ENCODE measurements at regions not wholly inside any gene's neighbourhood (a gene's known extent, or its start where the extent isn't known, plus 50 kb on each side); places are given as distances from the start of the nearest gene placed in this dataset.

DNA sequence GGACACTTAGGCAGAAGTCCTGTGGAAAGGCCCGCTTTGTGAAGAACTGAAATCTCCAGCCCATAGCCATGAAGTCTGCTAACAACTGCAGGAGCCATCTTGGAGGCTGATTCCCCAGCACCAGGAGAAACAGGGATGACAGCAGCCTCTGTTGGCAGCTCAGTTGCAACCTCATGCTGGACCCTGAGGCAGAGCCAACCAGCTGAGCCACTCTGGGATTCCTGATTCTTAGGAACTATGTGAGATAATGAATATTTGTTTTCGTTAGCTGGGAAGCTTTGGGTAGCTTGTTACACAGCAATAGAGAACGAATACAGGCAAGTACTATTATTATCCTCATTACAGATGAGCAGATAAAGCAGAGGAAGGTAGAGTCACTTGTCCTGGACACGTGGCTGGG lies 210.5 kb upstream of the ANKH start:
- no peak for DNase-seq

DNA sequence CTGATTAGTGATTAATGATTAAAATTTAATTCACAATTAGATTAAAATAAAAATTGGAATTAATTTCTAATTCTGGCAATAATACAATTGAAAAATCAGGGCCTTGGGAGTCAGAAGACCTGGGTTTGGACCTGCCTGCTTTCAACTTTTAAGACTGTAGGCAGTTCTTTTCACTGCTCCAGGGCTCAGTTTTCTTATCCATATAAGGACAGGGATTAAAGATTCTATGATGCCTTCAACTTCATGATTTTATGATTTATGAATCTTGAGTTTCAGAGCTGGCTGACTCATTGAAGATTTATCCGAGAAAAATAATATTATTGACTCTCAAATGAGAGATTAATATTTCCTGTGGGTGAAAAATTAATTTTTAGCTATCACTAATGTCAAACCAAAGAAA lies 208.6 kb upstream of the ANKH start:
- no peak for DNase-seq

DNA sequence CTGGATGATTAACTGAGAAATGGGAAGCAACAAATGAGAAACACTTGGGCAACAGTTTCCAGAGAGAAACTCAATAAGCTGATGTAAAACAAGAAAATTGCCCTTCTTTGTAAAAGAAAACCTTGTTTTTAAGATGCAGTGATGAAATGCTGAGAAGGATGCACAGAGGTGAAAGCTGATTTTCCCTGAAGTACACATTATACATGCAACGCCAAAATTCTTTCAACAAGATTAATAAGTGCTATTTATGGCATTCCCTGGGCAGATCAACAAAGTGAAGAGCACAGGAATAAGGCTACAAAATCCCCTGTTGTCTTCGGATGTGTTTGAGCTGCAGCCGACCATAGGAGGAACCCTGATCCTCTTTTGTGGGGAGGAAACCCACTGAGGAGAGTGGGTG lies 208.0 kb upstream of the ANKH start:
- no peak for DNase-seq

- no peak for DNase-seq
Measured at GRCh38 chr5:15074651-15075050, 203.1 kb upstream of the ANKH start.

- no peak for DNase-seq
Measured at GRCh38 chr5:15073453-15073852, 201.9 kb upstream of the ANKH start.

DNA sequence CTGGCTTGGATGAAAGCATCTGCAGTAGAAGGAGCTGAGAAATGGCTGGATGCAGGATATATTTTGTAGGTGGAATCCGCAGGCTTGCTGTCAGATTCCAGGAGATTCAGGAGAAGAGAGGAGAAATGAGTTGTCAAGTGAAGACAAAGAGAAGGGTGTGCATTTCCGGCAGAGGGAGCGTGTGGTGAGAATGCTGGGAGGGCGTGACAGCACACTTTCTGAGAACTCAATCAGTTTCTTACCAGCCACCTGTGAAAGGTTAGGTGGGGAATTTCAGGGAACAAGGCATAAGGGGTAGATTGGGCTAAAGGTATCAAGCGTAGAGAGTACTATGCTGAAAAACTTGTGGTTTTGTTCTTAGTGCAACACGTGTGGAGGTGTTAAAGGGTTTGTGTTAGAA lies 199.3 kb upstream of the ANKH start:
- DNase-seq = no peak

- no peak for DNase-seq
Measured at GRCh38 chr5:15069407-15069905, 197.9 kb upstream of the ANKH start.

- DNase-seq = no peak
Measured at GRCh38 chr5:15065091-15065490, 193.5 kb upstream of the ANKH start.

- no peak for DNase-seq
Measured at GRCh38 chr5:15064396-15064795, 192.8 kb upstream of the ANKH start.

DNA sequence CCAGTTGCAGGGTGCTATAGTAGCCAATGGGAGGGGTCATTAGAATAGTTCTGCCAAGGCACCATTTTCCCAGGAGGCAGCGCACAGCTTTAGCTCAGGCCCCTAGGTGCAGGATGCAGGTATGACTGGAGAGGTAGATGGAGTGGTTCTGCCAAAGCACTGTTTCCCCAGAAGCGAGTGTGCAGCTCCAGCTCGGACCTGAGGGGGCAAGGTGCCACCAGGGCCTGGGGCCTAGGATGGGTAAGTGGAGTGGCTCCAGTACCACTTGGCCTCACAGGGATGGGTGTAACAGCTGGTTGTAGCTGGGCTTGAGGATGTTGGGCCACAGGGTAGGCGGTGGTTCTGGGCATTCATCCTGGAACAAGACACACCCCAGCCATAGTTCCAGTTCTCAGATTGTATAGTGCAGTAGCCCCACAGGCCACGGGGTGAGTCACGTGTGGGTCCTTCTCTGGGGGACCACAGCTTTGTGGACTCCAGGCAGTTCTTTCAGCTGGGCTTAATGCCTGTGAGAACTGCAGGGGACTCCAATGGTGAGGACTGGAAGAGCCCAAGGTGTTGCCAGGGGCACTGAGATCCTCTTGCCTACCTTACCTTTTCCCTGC lies 185.5 kb upstream of the ANKH start:
- DNase-seq = no peak

DNA sequence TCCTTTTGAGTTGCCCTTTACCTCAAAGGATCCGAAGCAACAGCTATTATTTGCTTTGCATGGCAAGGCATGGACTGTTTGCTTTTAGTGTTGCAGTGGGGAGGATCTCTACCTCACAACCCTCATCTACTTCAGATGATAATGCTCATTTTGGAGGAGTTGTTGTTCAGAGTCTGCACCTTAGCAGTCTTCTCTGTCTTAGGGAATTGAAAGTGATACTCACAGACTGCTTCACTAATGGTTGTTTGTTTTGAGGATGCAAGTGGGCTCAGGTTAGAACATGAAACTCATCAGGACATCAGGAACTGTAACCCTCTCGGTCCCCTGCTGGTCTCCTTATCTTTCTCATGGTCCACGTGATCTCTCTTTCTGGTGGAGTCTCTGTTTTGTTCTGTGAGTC lies 172.9 kb upstream of the ANKH start:
- no peak for DNase-seq

GRCh38 chr5:15037247-15037908 lies 165.8 kb upstream of the ANKH start:
- DNase-seq = no peak

DNA sequence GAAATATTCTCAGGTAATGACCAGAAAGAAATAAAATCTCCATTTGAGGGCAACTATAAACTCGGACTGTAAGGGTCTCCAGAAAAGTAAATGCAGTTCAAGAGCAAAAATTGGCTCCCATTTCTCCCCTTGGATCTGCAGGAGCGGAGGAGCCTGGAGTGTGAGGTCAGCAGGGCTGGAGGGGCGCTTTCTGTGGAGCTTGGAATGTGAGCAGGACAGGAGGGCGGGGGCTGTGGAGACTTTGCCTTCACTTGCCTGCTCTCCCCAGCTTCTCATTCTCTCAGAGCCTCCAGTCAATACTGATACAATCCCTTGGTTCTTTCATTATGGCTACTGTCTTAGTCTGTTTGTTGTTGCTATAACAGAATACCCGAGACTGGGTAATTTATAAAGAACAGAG lies 162.8 kb upstream of the ANKH start:
- DNase-seq = no peak

DNA sequence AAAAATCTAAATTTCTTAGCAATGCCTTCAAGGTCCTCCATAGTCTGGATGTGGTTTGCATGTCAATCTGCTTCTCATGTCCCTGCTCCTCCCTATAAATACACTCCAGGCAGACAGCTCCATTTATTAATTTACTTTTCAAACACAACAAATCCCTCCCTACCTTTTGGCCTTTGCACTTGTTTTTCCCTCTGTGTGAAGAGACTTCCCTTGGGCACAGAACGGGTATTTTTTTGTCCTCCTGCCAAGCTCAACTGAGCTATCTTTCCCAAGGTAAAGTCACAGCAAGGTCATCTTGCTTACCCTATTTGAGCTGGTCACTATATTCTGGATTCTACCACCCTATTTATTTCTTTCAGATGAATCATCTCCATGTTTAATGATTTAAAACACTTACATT lies 159.6 kb upstream of the ANKH start:
- no peak for DNase-seq

DNA sequence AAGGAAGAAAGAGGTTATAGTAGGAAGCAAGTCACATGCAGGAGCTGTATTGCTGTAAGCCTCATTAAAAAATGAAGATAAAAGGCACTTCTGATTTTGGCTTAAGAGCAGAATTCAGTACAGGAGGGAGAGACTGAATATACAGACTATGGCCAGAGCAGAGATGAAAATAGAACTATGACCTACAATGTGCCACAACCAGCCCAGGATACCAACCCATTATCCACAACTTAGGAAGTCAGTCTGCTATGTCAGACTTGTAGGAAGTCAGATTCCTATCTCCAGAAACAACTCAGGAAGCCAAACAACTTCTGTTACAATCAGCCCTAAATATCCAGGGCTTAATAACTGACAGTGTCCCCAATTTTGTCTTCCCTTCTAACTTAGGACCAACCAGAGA lies 156.2 kb upstream of the ANKH start:
- DNase-seq = no peak

- DNase-seq = no peak
Measured at GRCh38 chr5:15026944-15027343, 155.4 kb upstream of the ANKH start.

- DNase-seq = no peak
Measured at GRCh38 chr5:15026011-15026893, 154.7 kb upstream of the ANKH start.

- DNase-seq = no peak
Measured at GRCh38 chr5:15023846-15024245, 152.3 kb upstream of the ANKH start.

GRCh38 chr5:15023266-15023665 lies 151.7 kb upstream of the ANKH start:
- DNase-seq = no peak

DNA sequence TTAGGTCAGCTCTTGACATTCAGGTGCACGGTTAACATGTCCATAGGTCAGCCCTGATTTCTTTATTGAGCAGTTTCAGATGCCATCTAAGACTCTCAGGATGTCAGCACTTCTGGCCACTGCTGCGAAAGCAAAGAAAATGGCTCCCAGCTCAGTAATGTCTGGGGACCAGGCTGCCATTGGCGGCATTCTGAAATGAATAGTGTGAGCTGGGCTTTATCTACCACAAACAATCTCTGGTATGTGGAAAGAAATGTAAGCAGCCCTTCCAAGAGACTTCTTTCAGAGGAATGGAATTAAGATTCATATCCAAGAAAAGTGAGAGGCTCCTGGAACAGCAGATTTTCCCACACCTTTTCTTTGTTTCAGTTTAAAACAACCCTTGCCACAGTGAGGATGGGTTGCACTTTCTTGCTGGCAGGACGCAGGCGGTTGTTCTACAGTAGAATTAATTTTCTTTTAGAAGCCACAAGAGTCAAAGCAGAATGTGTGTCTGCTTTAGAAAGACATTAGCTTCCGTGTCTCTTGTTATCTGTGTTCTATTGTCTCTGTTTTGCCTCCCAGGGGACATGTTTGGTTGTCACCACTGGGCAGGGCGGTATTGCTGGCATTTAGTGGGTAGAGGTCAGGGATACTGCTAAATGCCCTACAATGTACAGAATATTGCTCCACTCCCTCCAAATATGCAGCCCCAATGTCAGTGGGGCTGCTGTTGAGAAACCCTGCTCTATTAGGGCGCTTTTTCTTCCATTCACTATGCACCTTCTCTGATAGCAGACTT lies 149.9 kb upstream of the ANKH start:
- DNase-seq = no peak

DNA sequence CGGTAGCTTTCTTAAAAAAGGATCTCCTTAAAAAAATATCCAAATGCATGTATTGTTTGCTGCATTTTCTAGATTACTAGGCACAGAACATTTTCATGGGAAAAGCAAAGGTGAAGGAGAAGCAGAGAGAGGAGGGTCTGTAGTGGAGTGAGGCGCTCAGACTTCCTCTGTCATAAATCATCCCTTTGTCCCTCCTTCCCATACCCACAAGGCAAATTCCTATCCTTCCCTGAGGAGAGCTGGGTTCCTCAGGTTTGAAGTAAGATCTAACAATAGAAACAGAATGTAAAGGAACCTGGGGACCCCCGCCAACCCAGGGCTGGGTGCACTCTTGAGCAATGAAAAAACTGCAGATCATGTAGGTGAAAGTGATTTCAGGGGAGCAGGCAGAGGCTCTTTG lies 149.2 kb upstream of the ANKH start:
- no peak for DNase-seq

DNA sequence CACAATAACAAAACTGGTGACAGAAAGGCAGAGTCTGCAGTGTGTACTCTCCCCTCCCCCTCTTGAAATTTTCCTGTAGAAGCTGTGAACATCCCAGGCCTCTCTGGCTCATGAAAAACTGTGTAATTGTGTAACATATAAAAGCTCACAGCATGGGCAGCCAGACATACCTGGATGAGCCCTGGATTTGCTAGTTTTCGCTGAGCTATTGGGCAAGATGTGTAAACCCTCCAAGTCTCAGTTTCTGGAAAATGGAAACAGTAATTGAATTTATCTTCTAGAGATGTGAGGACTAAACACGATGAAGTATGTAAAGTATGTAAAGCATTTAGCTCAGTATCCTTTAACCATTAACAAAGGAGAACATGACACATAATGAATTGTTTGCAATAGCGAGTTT lies 143.2 kb upstream of the ANKH start:
- DNase-seq = no peak
